GM12878 (cell line): ENCODE measurements at regions not wholly inside any gene's neighbourhood (a gene's known extent, or its start where the extent isn't known, plus 50 kb on each side); places are given as distances from the start of the nearest gene placed in this dataset.

Source experiments
- ATAC-seq: fragments of 200-7000 bp; cut with Tn5 transposase; 3 replicates; pipeline ENCODE4 v1.9.1; 2020; ENCODE audit warnings: mild to moderate bottlenecking, moderate library complexity
- BruUV-seq: library from RNA; stranded (reverse); fragments of 400-500 nt; replicated peaks from 2 replicates; lab custom pipeline; 2021; lab: Mats Ljungman, UMichigan
- CTCF ChIA-PET: fragments of 300-600 bp; sonication (Branson Sonifier 250); formaldehyde crosslinking; extraction: SDS; loops from one replicate; lab custom pipeline; 2021; ENCODE audit warnings: inconsistent platforms; lab: Yijun Ruan, JAX
- POLR2A ChIA-PET: fragments of 350-600 bp; formaldehyde crosslinking; extraction: SDS; loops from one replicate; lab custom pipeline; 2021; ENCODE audit warnings: inconsistent platforms; lab: Charles Lee
- RAD21 ChIA-PET: fragments of 300-600 bp; sonication (Branson Sonifier 250); formaldehyde crosslinking; loops from one replicate; lab custom pipeline; 2023; ENCODE audit warnings: antibody characterized with exemption; ENCODE audit not compliant: unreplicated experiment; lab: Charles Lee
- SMC1A ChIA-PET: fragments of 300-600 bp; sonication (Branson Sonifier 250); formaldehyde crosslinking; loops from one replicate; lab custom pipeline; 2023; ENCODE audit not compliant: unreplicated experiment, uncharacterized antibody; lab: Charles Lee
- DNase-seq: peaks from one replicate; pipeline ENCODE4 v3.0.0-alpha.2; 2011; ENCODE audit warnings: low read depth, low spot score
- FAIRE-seq: peaks from 3 replicates; lab custom pipeline; 2011; peaks lifted over from hg19 to GRCh38; lab: Jason Lieb, UNC
- H2AFZ ChIP-seq: 2 replicates; pipeline ENCODE4 v1.6.0; 2011; ENCODE audit warnings: low read depth, low read length, control low read depth; ENCODE audit not compliant: control insufficient read depth
- H3K27ac ChIP-seq: 2 replicates; pipeline ENCODE4 v1.5.1; 2011; ENCODE audit warnings: control low read depth; ENCODE audit not compliant: control insufficient read depth, insufficient read depth
- H3K27me3 ChIP-seq, 2 experiments: replicated peaks in 1 of 2; 2 replicates each; pipeline versions ENCODE4 v1.6.0 to v1.6.1; 2011; ENCODE audit warnings: low read length in 1 of 2; ENCODE audit not compliant: control insufficient read depth in 2 of 2, insufficient read depth in 2 of 2
- H3K36me3 ChIP-seq, 2 experiments: 2 replicates each; pipeline ENCODE4 v1.5.1; 2011; ENCODE audit warnings: low read length in 1 of 2; ENCODE audit not compliant: control insufficient read depth in 2 of 2, insufficient read depth in 2 of 2
- H3K4me1 ChIP-seq: 2 replicates; pipeline ENCODE4 v1.6.1; 2011; ENCODE audit warnings: mild to moderate bottlenecking, low read length, moderate library complexity, mixed read lengths; ENCODE audit not compliant: control insufficient read depth, insufficient read depth
- H3K4me2 ChIP-seq: 2 replicates; pipeline ENCODE4 v1.6.0; 2011; ENCODE audit warnings: control low read depth; ENCODE audit not compliant: control insufficient read depth, insufficient read depth
- H3K4me3 ChIP-seq: fragments of 200-600 bp; sonication (generic); 2 replicates; pipeline ENCODE4 v1.5.1; 2016
- H3K79me2 ChIP-seq: 2 replicates; pipeline ENCODE4 v1.6.0; 2011; ENCODE audit warnings: low read length; ENCODE audit not compliant: control insufficient read depth, insufficient read depth
- H3K9ac ChIP-seq: 2 replicates; pipeline ENCODE4 v1.8.0; 2011; ENCODE audit warnings: low read length, control low read depth, mixed read lengths; ENCODE audit not compliant: control insufficient read depth, insufficient read depth
- H3K9me3 ChIP-seq: replicated peaks from 3 replicates; pipeline ENCODE4 v1.5.1; 2011; ENCODE audit warnings: mild to moderate bottlenecking, low read length; ENCODE audit not compliant: control insufficient read depth, insufficient read depth
- H4K20me1 ChIP-seq: 2 replicates; pipeline ENCODE4 v1.6.0; 2011; ENCODE audit not compliant: control insufficient read depth, insufficient read depth
- CBX5 ChIP-seq: sonication (generic); IDR thresholded peaks from 2 replicates; pipeline ENCODE4 v1.6.1; 2016; ENCODE audit warnings: low read depth, moderate library complexity, mild to moderate bottlenecking, inconsistent platforms
- CUX1 ChIP-seq: IDR thresholded peaks from 2 replicates; pipeline ENCODE4 v1.6.1; 2012; ENCODE audit warnings: improper control_type of control experiment, low read depth, low read length; ENCODE audit not compliant: insufficient replicate concordance
- NFIC ChIP-seq: IDR thresholded peaks from 2 replicates; pipeline ENCODE4 v1.6.1; 2012; ENCODE audit warnings: low read depth, mild to moderate bottlenecking, inconsistent platforms, low read length, moderate library complexity
- NKRF ChIP-seq: fragments of 450-650 bp; conservative IDR thresholded peaks from 2 replicates; pipeline ENCODE4 v1.6.1; 2017; ENCODE audit warnings: mild to moderate bottlenecking, moderate library complexity
- NR2F1 ChIP-seq: fragments of 450-650 bp; conservative IDR thresholded peaks from 2 replicates; pipeline ENCODE4 v1.6.1; 2017; ENCODE audit warnings: mild to moderate bottlenecking
- RB1 ChIP-seq: fragments of 450-650 bp; formaldehyde crosslinking; IDR thresholded peaks from 2 replicates; pipeline ENCODE4 v1.6.1; 2017; ENCODE audit warnings: mild to moderate bottlenecking, borderline replicate concordance
- RELA ChIP-seq: fragments of 450-650 bp; IDR thresholded peaks from 2 replicates; pipeline ENCODE4 v1.8.0; 2014; ENCODE audit warnings: borderline replicate concordance; ENCODE audit not compliant: partially characterized antibody
- SMAD1 ChIP-seq: fragments of 450-650 bp; IDR thresholded peaks from 2 replicates; pipeline ENCODE4 v1.6.1; 2018; ENCODE audit warnings: mild to moderate bottlenecking, low read depth; ENCODE audit not compliant: partially characterized antibody
- SMAD5 ChIP-seq: IDR thresholded peaks from 2 replicates; pipeline ENCODE4 v1.6.1; 2016; ENCODE audit warnings: antibody characterized with exemption, low read depth
- TCF12 ChIP-seq: IDR thresholded peaks from 2 replicates; pipeline ENCODE4 v1.6.1; 2011; ENCODE audit warnings: low read depth, mild to moderate bottlenecking, low read length
- WGBS: methylation state at CpG from one replicate; pipeline ENCODE4 v1.1.6; 2016; ENCODE audit warnings: low lambda C conversion rate; ENCODE audit not compliant: insufficient replicate concordance, insufficient coverage; ENCODE audit errors: missing lambda C conversion rate; 5-methylcytosine and 5-hydroxymethylcytosine counted together
- in situ Hi-C: fragments of 300-500 bp; cut with MboI; formaldehyde crosslinking; loops from 9 replicates; pipeline ENCODE4 v1.14.3; 2018; ENCODE audit warnings: mixed read lengths
- intact Hi-C: fragments of 100-400 bp; cut with micrococcal nuclease; formaldehyde crosslinking; loops from one replicate; pipeline ENCODE4 v1.14.2; 2022; ENCODE audit not compliant: unreplicated experiment
- TF ChIP-seq, protein P1 (sequence below), 3 experiments: IDR thresholded peaks in 2 of 3; conservative IDR thresholded peaks in 1 of 3; 2 replicates each; pipeline ENCODE4 v1.5.1; 2011; ENCODE audit warnings: low read depth in 3 of 3, low read length in 3 of 3, mild to moderate bottlenecking in 3 of 3, control low read depth in 2 of 3, moderate library complexity in 2 of 3, inconsistent platforms in 1 of 3, mixed read lengths in 1 of 3; ENCODE audit not compliant: control insufficient read depth in 2 of 3, insufficient read depth in 1 of 3; ENCODE audit errors: extremely low read depth in 1 of 3

DNA sequence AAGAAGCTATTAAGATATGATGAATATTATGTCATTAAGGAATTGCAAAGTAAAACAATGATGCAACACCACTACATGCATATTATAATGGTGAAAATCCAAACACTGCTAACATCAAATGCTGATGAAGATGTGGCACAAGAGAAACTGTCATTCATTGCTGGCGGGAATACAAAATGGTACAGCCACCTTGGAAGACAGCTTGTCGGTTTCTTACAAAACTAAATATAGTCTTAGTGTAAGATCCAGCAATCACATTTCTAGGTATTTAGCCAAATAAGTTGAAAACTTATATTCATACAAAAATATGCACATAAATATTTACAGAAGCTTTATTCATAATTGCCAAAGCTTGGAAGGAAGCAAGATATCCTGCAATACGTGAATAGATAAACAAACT is 114.9 kb upstream of the EDNRB start:
- ChIA-PET SMC1A (no interaction called here), POLR2A (no interaction called here)

DNA sequence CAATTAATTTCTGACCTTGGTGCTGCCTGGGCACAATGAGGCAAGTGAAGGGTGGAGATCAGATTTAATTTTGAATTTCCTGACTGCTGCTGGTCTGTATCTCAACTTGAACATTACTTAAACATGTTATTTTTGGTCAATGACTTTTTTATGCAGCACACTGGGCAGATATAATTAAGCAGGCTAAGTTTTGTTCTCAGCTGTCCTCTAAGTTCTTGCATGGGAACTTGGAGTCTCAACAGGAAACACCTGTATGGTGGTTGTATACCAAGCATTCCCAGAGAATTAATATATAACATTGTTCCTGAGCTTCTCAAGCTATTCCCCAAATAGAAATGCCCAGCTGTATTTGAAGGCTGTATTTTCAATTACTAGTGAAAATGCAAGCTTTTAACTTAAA is 113.5 kb upstream of the EDNRB start:
- RAD21 ChIA-PET: interaction anchor here (1.0 kb wide), 1 partner anchor 13 kb away, joined by 3 read pairs; no protein-coding TSS in a partner anchor
- TF ChIP-seq CUX1 (no peak), NKRF (no peak)

More for the DNA sequence above, 114.9 kb upstream of the EDNRB start:
- FAIRE-seq: no peak
- WGBS: 67% methylated on average over 3 of the region's 3 CpGs
- Histone ChIP-seq H3K4me1 (no peaks in the 10 kb centered on the region), H4K20me1 (no peaks in the 10 kb centered on the region), H3K9ac (no peak overlapping the region), H3K27ac (no peak overlapping the region), H3K27me3 (no peaks in the 10 kb centered on the region), H3K79me2 (no peaks in the 10 kb centered on the region), H3K36me3 (no peaks in the 10 kb centered on the region), H3K4me3 (no peak overlapping the region), H3K4me2 (no peak overlapping the region), H3K9me3 (no peaks in the 10 kb centered on the region), H2AFZ (no peak overlapping the region)
- DNase-seq: no peak
- in situ Hi-C loops: no loop called here
- intact Hi-C loops: no loop called here
- BruUV-seq: no TSS peak
- ChIA-PET RAD21 (no interaction called here), CTCF (no interaction called here)
- ATAC-seq: no peak
- TF ChIP-seq SMAD1: no peak
- TF ChIP-seq, protein P1, sequence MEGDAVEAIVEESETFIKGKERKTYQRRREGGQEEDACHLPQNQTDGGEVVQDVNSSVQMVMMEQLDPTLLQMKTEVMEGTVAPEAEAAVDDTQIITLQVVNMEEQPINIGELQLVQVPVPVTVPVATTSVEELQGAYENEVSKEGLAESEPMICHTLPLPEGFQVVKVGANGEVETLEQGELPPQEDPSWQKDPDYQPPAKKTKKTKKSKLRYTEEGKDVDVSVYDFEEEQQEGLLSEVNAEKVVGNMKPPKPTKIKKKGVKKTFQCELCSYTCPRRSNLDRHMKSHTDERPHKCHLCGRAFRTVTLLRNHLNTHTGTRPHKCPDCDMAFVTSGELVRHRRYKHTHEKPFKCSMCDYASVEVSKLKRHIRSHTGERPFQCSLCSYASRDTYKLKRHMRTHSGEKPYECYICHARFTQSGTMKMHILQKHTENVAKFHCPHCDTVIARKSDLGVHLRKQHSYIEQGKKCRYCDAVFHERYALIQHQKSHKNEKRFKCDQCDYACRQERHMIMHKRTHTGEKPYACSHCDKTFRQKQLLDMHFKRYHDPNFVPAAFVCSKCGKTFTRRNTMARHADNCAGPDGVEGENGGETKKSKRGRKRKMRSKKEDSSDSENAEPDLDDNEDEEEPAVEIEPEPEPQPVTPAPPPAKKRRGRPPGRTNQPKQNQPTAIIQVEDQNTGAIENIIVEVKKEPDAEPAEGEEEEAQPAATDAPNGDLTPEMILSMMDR (IDR thresholded peaks at IDR 0.05 in 2 of 3, conservative IDR thresholded peaks at IDR 0.05 in 1 of 3; ENCODE audit: control insufficient read depth in 2 of 3, extremely low read depth in 1 of 3, insufficient read depth in 1 of 3, low read depth in 3 of 3, low read length in 3 of 3): no peak
- TF ChIP-seq RB1: no peak
- no peak for TF ChIP-seq RELA
- TF ChIP-seq NFIC: no peak
- no peak for TF ChIP-seq CBX5
- no peak for TF ChIP-seq NR2F1
- no peak for TF ChIP-seq TCF12
- no peak for TF ChIP-seq SMAD5

More for the DNA sequence above, 113.5 kb upstream of the EDNRB start:
- Histone ChIP-seq H4K20me1 (no peaks in the 10 kb centered on the region), H3K4me3 (no peak overlapping the region), H3K4me2 (no peak overlapping the region), H3K36me3 (no peaks in the 10 kb centered on the region), H3K27me3 (no peaks in the 10 kb centered on the region), H3K79me2 (no peaks in the 10 kb centered on the region), H2AFZ (no peak overlapping the region), H3K9ac (no peak overlapping the region), H3K27ac (no peak overlapping the region), H3K9me3 (no peaks in the 10 kb centered on the region), H3K4me1 (no peaks in the 10 kb centered on the region)
- in situ Hi-C loops (no loop called here), intact Hi-C loops (no loop called here)
- DNase-seq (no peak), ATAC-seq (no peak), FAIRE-seq (no peak)
- BruUV-seq: no TSS peak
- CTCF ChIA-PET: interaction anchor here (0.9 to 1.1 kb wide), 2 partner anchors 9 to 89 kb away, joined by 3 to 5 read pairs; no protein-coding TSS in a partner anchor
- POLR2A ChIA-PET: no interaction called here
- SMC1A ChIA-PET: interaction anchor here (0.5 to 1.1 kb wide), 2 partner anchors 10 to 1296 kb away, joined by 3 read pairs; no protein-coding TSS in a partner anchor
